ENCODE measurements at regions not wholly inside any gene's neighbourhood (a gene's known extent, or its start where the extent isn't known, plus 50 kb on each side); places are given as distances from the start of the nearest gene placed in this dataset.

- DNase-seq (ENCODE audit: low read depth): no peak
Measured at GRCh38 chr4:14631806-14632440, 370.4 kb upstream of the CPEB2 start.

DNA sequence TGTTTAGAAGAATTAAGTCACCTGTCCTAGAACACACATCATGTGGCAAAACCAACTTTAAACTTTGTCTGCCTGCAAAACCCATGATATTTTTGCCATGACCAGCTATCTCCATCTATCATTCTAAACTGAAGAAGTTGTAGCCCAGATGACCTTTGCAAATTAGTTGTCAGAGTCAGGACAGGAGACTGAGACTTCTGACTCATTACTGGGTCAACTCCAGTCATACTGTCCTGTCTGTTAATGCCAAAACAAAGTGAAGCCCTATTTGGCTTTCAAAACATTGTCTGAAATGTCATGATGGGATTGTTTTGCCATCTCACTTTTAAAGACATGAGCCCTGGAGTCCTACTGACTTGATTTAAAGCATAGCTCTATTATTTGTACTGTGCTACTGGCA lies 365.7 kb upstream of the CPEB2 start:
- DNase-seq (ENCODE audit: low read depth): no peak

- DNase-seq (ENCODE audit: low read depth): no peak
Measured at GRCh38 chr4:14640476-14640875, 361.8 kb upstream of the CPEB2 start.

DNA sequence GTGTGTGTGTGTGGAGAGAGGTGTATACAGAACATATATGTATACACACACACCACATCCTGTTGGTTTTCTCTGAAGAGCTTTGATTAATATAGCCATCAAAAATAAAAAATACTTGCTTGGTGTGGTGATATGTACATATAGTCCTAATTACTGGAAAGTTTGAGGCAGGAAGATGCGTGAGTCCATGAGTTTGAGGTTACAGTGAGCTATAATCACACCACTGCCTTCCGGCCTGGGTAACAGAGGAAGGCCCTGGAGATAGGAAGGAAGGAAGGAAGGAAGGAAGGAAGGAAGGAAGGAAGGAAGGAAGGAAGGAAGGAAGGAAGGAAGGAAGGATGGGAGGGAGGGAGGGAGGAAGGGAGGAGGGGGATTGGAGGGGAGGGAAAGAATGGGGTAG lies 360.4 kb upstream of the CPEB2 start:
- DNase-seq (ENCODE audit: low read depth): no peak

DNA sequence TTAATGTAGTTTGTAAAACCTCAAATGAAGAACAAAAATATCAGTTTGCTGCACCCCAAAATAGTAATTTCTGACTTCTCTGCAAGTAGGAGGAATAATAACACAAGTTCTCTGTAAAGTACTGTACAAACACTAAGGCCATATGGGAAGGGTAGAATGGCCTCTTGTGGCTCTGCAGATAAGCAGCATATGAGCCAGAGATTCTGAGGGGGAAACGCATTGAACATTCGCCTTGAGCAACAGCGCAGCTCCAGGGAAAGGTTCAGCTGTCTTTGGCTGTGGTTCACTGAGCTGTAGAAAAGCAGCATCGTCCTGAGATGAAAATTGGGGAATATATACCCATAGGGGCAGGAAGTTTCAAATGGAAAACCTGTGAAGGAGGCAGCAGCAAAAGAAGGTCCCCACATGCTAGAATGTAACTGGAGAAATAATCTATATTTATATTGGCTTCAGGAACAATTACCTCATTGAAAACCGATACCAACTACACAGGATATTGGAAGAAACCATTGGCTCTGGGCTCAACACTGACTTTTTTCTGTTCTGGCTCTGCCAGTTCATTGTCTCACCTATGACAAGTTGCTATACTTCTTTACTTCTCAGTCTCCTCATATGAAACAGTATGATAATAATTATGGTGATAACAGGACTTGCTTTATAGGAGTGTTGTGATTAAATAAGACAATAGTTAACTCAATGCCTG lies 357.6 kb upstream of the CPEB2 start:
- no peak for DNase-seq (ENCODE audit: low read depth)

DNA sequence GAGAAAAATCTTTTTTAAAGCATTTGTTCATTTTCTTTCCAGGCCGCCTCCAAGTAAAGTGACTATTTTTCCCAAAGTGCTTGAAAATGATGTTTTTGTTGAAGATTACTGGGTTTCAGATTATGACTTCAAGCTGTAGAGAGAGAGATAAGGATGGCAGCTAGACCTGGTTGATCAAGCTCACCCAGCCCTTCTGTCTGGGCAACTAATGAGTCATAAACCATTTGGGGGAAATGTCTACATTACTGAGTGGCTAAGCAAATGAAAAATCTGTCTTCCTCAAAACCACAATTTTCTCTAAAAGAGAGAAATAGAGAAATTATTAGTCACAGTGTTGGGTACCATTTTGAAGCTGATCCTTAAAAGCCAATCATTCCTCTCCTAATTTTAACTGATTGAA lies 355.4 kb upstream of the CPEB2 start:
- no peak for DNase-seq (ENCODE audit: low read depth)

DNA sequence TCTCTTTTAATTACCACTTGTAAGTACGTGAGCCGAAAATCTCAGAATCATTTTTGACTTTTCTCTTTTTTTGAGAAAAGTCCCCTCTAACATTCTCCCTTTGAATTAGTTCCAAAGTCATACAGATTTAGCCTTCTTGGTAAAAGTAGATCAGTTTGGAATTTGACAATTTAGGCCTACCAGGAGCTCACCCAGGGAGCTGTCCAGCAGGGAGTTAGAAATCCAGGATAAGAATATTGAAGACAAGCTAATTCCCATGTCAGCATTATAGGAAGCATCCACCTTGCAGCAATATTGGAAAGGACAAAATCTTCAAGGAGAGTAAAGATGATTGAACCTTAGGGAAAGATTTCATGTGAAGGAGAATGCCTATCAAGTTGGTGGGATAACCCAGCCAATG lies 352.2 kb upstream of the CPEB2 start:
- DNase-seq (ENCODE audit: low read depth): no peak

DNA sequence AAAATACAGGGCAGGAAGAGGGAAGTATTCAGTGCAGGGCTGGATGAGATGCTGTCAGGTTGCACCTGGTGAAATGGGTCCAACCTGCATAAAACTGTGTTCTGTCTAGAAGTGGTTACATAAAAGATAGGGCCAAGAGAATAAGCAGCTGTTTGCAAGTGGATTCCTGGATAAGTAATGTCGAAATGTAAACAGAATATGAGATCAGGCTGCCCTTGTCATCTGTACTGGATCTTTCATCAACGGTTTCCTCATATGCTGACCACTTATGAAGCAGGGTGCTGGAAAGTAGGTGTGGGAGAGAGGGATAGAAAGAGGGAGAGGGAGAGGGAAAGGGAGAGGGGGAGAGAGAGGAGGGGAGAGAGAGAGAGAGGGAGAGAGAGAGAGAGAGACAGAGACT lies 349.8 kb upstream of the CPEB2 start:
- no peak for DNase-seq (ENCODE audit: low read depth)

GRCh38 chr4:14653338-14653737 lies 348.9 kb upstream of the CPEB2 start:
- no peak for DNase-seq (ENCODE audit: low read depth)

- DNase-seq (ENCODE audit: low read depth): no peak
Measured at GRCh38 chr4:14659286-14659685, 343.0 kb upstream of the CPEB2 start.

DNA sequence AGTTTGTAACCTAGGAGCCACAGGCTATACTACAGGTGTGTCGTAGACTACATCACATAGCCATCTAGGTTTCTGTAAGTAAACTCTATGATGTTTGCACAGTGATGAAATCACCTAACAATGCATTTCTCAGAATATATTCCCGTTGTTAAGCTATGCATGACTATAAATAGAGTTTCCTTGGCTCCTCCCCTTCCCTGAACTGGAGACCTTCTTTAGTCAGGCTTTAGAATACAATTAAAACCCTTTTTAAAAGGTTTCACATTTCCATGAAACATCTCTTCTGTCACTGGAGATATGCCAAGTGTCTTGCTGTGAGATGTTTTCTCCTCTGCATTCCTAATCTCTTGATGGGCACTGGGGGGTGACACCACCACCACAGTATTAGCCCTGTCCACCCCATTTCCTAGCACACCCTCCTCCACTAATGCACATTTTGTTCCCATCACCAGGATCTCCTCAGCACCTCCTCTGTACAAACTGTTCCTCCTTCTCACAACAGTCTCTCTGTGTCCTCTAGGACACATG lies 334.6 kb upstream of the CPEB2 start:
- DNase-seq (ENCODE audit: low read depth): no peak

GRCh38 chr4:14668296-14668695 lies 334.0 kb upstream of the CPEB2 start:
- DNase-seq (ENCODE audit: low read depth): no peak

- DNase-seq (ENCODE audit: low read depth): no peak
Measured at GRCh38 chr4:14669371-14669770, 332.9 kb upstream of the CPEB2 start.

GRCh38 chr4:14671146-14671545 lies 331.1 kb upstream of the CPEB2 start:
- no peak for DNase-seq (ENCODE audit: low read depth)

DNA sequence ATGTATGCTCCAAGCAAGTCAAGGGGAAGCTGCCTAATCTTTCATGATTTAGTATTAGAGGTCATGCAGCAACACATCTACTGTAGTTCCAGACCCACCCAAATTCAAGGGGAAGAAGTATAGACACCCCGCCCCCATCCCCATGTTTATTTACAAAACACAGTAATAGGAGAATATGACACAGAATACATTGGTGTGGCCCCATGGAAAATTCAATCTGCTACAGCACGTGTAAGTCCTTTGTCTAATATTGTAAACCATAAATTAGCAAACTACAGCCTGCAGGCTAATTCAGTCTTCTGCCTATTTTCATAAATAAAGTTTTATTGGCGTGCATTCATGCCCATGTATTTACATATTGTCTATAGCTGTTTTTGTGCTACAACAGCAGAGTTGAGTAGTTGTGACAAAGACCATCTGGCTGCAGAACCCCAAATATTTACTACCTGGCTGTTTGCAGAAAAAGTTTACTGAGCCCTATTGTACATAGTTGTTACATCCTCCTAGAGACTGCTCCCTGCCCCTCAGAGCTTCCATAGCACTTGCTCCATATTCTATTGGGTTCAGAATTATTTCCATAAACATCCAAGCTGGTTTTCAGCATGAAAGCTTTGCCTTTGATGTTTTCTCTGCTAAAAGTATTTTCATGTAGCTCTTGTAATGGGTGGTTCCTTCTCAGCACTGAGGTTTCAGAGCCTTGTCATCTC lies 326.8 kb upstream of the CPEB2 start:
- DNase-seq (ENCODE audit: low read depth): no peak

DNA sequence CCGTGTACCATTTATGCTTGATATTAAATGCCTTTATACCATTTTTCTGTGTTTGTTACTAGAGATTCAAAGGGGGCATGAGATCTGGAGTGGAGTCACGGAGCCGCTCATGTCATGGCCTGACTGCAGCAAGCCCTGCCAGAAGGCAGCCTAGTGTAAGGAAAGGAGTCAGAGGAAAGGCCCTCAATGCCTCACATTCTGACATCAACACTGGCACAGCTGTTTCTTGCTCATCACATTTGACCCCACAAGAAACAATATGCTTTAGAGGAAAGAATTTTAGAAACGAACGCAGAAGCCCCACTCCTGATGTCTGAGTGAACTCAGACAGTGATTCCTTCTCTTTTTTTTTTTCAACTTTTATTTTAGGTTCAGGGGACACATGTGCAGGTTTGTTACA lies 322.4 kb upstream of the CPEB2 start:
- no peak for DNase-seq (ENCODE audit: low read depth)

GRCh38 chr4:14681330-14681729 lies 321.0 kb upstream of the CPEB2 start:
- DNase-seq (ENCODE audit: low read depth): no peak

DNA sequence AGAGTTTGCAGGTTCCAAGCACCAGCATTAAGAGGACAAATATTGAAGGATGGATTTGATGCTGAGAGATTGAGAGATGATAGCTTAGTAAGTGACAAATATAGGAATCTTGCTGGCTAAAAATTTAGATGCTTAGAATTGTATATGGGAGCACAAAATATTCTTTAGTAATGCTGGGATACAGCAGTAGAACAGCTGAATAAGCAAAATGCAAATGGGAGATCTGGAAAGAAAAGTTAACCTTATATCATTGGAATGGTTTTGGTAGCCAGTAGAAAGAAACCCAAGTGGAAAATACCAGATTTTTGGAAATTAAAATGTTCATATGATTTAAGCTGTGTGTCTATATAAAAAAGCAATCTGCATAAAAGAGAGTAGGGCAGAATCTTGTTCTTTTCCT lies 308.6 kb upstream of the CPEB2 start:
- no peak for DNase-seq (ENCODE audit: low read depth)

- DNase-seq (ENCODE audit: low read depth): no peak
Measured at GRCh38 chr4:14695095-14695845, 307.0 kb upstream of the CPEB2 start.

DNA sequence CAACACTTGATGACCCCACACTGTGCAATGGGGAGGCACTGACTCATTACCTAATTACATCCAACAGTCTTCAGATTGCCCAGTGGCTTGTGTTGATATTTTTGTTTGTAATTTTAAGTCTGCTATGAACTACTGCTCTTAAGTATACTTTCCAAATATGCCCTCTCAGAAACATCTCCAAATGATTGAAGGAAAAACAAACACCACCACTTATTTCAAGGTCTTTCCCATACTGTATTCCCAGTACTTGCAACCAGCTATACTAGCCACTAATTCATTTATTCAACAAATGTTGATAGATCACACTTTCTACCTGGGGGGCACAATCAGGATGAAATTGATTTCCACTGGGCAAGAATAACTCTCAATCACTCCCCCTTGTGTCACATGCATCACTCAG lies 302.2 kb upstream of the CPEB2 start:
- DNase-seq (ENCODE audit: low read depth): no peak

- no peak for DNase-seq (ENCODE audit: low read depth)
Measured at GRCh38 chr4:14700544-14700943, 301.7 kb upstream of the CPEB2 start.

- DNase-seq (ENCODE audit: low read depth): no peak
Measured at GRCh38 chr4:14701389-14701788, 300.9 kb upstream of the CPEB2 start.

GRCh38 chr4:14701896-14702295 lies 300.4 kb upstream of the CPEB2 start:
- DNase-seq (ENCODE audit: low read depth): no peak

Data from GM04503 (cell line).